ENCODE measurements at regions not wholly inside any gene's neighbourhood (a gene's known extent, or its start where the extent isn't known, plus 50 kb on each side); places are given as distances from the start of the nearest gene placed in this dataset.
"Not testable (repeated sequence)": the region's sequence is repeated elsewhere in the genome, so short reads cannot be mapped to it uniquely, and the experiment has no call there.

DNA sequence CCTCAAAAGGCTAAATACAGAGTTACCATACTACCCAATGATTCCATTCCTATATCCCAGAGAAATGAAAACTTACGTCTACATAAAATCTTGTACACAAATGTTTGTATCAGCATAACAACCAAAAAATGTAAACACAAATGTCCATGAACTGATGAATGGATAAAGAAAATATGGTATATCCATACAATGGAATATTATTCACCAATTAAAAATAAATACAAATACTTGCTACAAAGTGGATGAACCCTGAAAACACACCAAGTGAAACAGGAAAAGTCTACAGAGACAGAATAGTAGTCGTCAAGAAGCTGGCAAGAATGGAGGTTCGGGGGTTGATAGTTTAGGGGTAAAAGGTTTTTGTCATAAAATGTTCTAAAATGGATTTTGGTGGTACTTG lies 54.0 kb upstream of the ANKRD28 start:
- no peak for DNase-seq (ENCODE audit: low spot score)

- peak; percentile 46 for DNase-seq (ENCODE audit: low spot score)
These were observed 61.0 kb upstream of the ANKRD28 start for GRCh38 chr3:15858547-15859506.

- DNase-seq (ENCODE audit: low spot score), result peak; percentile 82
These were observed 61.8 kb upstream of the ANKRD28 start for GRCh38 chr3:15859507-15860013.

- peak; percentile 55 for DNase-seq (ENCODE audit: low spot score)
These were observed 62.5 kb upstream of the ANKRD28 start for GRCh38 chr3:15860014-15860934.

DNA sequence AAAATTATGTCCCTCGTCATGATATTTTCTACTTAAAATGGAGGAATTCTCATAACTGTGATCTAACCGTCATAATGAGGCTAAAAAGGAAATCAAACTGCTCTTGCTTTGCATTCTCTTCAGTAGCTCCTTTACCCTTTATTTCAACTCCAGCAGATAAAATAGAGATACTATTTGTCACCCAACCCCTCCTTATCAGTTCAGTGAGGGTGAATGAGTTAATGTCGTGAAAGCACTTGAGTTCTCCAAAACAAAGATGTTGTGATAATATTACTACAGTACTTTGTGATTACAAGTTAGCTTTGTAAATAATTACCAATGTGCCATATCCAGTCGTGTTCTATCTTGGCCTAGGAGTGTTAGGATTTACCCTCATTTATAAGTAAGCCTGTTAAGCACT lies 63.4 kb upstream of the ANKRD28 start:
- no peak for DNase-seq (ENCODE audit: low spot score)

DNA sequence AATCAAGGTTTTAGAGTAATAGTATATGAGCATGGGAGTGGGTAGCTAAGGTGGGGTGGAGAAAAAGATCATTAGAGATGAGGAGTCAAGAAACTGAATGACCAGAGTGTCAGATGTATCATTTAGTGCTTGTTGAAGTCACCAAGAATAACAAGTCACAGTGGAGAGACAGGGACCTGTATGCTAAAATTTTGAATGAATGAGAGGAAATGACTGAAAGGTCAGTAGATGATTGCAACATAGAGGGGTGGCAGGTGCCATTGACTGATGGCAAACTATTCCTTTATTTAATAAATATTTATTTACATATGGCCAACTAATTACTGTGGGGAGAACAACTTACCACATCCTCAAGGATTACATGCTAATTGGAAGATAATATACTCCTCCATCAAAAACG lies 75.0 kb upstream of the ANKRD28 start:
- DNase-seq (ENCODE audit: low spot score), result no peak

DNA sequence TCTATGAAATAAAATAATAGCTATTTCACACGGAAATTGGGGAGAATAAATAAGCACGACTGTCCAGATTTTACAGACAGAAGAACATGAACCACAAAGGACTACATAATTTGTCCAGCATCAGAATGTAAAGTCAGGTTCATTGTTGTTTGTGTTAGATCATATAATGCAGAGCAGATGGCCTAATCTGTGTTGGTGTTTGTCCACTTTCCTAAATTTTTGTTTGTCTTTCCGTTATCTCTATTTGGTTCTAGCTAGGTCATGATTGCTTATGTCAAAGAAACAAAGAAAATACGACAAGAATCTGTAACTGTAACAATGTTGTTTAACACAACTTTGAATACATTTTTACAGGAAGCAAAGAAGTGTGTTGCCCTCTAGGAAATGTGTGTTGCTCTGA lies 75.6 kb upstream of the ANKRD28 start:
- no peak for DNase-seq (ENCODE audit: low spot score)

DNA sequence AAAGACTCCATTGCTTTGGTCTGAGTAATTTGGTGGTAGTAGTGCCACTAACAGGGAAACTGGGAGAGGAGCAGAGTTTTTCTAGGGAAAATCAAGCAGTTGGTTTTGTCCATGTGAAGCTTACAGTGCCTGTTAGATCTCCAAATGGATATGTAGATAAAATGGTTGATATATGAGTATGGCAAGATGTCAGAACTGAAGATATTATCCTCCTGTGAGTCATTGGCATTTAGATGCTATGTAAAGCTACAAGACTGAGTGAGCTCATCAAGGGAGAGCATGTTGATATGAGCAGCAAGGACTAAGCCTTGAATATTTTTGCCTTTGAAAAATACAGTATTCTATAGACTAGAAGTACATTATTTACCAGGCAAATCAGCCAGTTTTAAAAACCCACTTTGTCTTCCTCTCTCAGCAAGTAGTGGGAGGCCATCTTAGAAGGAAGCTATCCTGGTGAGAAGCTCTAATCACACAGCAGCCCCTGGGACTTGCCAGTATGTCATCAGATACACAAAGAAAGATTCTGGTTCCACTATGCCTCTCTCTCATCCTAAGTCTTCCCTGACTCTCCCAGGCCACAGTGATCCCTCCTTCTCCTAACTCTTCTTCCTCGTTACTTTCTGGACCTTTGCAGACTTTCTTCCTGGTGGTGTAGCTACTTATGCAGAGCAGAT lies 77.4 kb upstream of the ANKRD28 start:
- peak; percentile 48 for DNase-seq (ENCODE audit: low spot score)

DNA sequence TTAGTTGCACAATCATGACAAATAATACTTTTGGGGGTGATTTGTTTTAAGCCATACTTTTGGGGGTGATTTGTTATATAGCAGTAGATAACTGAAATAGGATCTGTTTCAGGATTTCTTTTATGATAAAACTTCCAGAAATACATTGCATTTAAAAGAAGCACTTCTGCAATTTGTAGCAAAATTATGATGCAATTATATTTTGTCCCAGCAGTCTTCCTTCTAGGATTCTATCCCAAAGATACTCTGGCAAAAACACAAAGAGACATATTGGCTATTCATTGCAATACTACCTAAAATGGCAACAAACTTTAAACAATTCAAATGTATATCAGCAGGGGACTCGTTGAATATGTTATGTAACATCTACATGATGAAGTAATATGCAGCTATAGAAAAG lies 78.9 kb upstream of the ANKRD28 start:
- DNase-seq (ENCODE audit: low spot score), result no peak

DNA sequence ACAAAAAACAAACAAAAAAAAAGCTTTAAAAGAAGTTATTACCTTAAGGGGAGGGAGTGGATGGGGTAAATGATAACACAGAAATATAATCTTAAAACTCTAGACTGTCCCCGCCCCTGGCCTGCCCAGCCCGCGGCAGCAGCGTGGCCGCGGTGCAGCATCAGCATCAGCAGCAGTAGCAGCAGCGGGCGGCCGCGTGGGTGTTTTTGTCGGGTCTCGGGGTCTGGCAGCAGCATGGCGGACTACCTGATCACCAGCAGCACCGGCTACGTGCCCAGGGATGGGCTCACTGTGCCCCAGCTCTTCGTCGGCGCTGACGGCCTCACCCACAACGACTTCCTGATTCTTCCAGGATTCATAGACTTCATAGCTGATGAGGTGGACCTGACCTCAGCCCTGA lies 80.0 kb upstream of the ANKRD28 start:
- no peak for DNase-seq (ENCODE audit: low spot score)

DNA sequence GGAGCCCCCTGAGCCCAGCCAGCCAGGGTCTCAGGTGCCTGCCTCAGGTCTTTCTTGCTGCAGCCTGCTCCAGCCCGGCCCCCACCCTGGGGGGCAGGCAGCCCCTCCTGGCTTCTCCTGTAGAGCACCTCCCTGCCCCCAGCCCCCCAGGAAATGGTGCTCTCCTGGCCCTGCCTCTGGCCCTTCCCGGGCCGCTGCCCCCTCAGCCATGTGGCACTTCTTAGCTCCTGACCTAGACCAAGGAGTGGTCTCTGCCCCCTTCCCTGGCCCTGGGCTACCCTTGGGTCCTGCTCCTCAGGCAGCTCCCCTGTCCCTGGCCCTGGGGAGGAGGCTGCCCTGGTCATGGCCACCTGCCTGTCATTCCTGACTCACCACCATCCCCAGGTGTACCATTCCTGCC lies 82.0 kb upstream of the ANKRD28 start:
- not testable (repeated sequence) for DNase-seq (ENCODE audit: low spot score)

- no peak for DNase-seq (ENCODE audit: low spot score)
These were observed 84.8 kb upstream of the ANKRD28 start for GRCh38 chr3:15882577-15882976.

GRCh38 chr3:15884132-15884531 lies 86.4 kb upstream of the ANKRD28 start:
- no peak for DNase-seq (ENCODE audit: low spot score)

- DNase-seq (ENCODE audit: low spot score), result no peak
These were observed 88.7 kb upstream of the ANKRD28 start for GRCh38 chr3:15886521-15886920.

DNA sequence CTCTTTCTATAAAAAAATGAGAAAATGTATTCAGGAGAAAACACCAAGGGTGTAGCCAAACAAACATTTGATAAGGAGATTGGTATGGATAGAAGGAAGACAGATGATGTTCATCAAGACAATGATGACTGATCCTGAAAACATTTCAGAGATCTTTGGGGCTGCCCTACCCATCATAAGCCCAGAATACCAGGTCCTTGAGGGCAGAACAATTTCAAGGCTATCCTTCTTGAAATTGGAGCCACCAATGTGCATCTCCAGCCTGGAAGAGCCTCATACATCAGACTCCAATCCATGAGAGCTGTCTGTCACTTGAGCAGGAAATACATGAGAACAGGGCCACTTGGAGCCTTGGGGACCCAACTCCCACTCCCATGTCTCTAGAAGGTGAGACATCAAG lies 89.5 kb upstream of the ANKRD28 start:
- DNase-seq (ENCODE audit: low spot score), result no peak

DNA sequence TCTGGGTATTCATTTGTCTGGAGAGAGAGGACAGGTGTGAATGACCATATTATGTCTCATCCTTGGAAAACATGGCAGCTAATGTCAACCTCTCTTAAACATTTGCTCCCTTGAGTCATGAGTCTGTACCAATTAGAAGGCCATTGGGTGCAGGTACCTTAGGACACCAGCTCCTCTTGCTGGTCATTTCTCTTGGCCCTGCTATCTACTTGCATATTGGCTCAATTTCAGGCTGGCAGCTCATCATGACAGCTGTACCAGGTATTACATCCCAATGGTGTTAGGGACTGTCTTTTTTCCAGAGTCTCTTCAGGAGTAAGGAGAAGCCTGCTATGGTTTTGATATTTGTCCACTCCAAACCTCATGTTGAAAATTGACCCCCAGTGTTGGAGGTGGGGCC lies 92.2 kb upstream of the ANKRD28 start:
- no peak for DNase-seq (ENCODE audit: low spot score)

DNA sequence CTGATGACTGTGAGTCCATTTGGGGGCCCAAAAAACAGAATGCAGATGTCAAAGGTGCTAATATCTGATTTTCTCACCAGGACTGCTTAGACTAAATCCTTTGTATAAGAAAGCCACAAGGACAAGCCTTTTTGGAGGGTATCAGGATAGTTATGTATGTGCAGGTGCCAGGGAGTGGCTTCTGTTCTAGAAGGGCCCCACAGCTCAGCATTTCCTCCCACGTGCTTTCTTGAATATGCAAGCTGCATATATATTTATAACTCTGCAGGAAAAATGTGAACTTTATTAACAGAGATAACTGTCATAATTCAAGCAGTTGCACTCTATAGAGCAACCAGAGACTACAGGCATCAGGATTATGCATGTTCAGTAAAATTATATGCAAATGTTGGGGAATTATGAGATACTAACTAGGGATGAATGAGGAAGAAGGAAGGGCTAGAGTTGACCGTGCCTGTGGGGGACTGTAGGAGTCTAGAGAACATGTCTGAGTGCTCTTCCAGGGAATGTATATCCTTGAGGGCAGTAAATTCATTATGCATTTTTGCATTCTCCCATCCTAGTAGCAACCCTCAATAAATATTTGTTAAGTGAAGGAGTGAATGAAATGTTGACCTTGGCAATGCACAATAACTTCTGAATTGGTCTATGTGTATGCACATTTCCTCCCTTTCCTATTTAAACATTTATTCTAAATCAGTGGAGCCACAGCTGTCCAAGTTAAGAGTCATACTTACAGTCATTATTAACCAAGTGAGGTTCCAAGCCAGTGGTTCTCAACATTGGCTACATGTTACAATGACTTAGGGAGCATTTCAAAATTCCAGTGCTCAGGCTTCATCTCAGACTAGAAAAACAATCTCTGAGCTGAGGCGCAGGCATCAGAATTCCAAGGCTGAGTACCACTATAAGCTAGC lies 94.8 kb upstream of the ANKRD28 start:
- DNase-seq (ENCODE audit: low spot score), result no peak

GRCh38 chr3:15894382-15894781 lies 96.6 kb upstream of the ANKRD28 start:
- no peak for DNase-seq (ENCODE audit: low spot score)

DNA sequence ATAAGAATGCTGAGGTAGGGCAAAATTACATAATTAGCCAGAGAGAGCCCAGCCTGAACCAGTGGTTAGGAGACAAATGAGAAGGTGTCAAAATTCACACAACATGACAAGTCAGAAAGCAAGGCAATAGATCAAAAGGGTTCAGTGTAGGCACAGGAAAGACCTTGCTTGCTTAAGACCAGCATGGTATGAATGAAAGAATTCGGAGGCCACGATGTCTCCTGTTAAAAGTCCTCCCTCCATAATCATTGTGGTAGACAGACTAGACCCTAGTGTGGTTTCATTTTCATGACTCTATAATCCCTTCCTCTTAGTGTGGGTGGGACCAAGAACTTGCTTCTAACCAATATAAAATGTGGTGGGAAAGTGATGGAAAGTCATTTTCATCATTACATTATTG lies 98.7 kb upstream of the ANKRD28 start:
- no peak for DNase-seq (ENCODE audit: low spot score)

DNA sequence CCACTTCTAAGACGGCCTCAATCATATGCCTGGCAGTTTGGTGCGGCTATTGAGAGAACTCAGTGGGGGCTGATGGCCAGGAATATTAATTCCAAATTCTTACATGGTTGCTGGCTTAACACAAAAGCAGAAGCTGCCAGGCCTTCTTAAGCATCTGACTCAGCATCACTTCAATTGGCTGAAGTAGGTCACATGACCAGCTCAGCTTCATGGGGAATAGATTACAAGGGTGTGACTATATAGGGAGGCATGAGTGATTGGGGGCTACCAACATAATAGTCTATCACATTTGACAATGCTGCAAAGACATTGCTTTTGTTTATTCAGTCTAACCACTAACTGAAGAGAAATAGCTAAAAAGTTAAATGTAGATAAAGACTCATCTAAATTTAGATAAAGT lies 101.6 kb upstream of the ANKRD28 start:
- DNase-seq (ENCODE audit: low spot score), result peak; percentile 52

GRCh38 chr3:15903164-15903563 lies 105.4 kb upstream of the ANKRD28 start:
- no peak for DNase-seq (ENCODE audit: low spot score)
